H1 (cell line): ENCODE measurements at regions not wholly inside any gene's neighbourhood (a gene's known extent, or its start where the extent isn't known, plus 50 kb on each side); places are given as distances from the start of the nearest gene placed in this dataset.
"Not testable (repeated sequence)": the region's sequence is repeated elsewhere in the genome, so short reads cannot be mapped to it uniquely, and the experiment has no call there.

Experiments used
- CTCF ChIA-PET: fragments of 300-600 bp; sonication (Branson Sonifier 250); formaldehyde crosslinking; loops from one replicate; lab custom pipeline; 2021; ENCODE audit not compliant: partially characterized antibody; lab: Charles Lee
- POLR2A ChIA-PET: fragments of 300-600 bp; sonication (Branson Sonifier 250); formaldehyde crosslinking; loops from one replicate; lab custom pipeline; 2021; ENCODE audit warnings: inconsistent platforms; ENCODE audit not compliant: partially characterized antibody; lab: Charles Lee
- DNase-seq, 2 experiments: peaks; one replicate each; pipeline versions ENCODE4 v3.0.0 to v3.0.0-alpha.2; 2010 to 2022; ENCODE audit warnings: low spot score in 2 of 2, low read depth in 1 of 2, mixed read lengths in 1 of 2
- FAIRE-seq: peaks from 2 replicates; lab custom pipeline; 2011; peaks lifted over from hg19 to GRCh38; lab: Jason Lieb, UNC
- H2AFZ ChIP-seq: 2 replicates; pipeline ENCODE4 v1.8.1; 2012; ENCODE audit warnings: low read length, inconsistent platforms
- H2AK5ac ChIP-seq: 2 replicates; pipeline ENCODE4 v1.6.1; 2013; ENCODE audit warnings: low read depth, low read length
- H2BK120ac ChIP-seq: replicated peaks from 2 replicates; pipeline ENCODE3; 2013; ENCODE audit warnings: low read depth, low read length, inconsistent platforms
- H2BK12ac ChIP-seq: 2 replicates; pipeline ENCODE4 v1.6.1; 2013; ENCODE audit warnings: low read depth, low read length
- H2BK15ac ChIP-seq: 2 replicates; pipeline ENCODE4 v1.6.1; 2013; ENCODE audit warnings: low read length
- H2BK20ac ChIP-seq: 2 replicates; pipeline ENCODE4 v1.6.1; 2013; ENCODE audit warnings: low read length
- H2BK5ac ChIP-seq: 2 replicates; pipeline ENCODE4 v1.6.1; 2013; ENCODE audit warnings: low read depth, low read length
- H3K14ac ChIP-seq: 2 replicates; pipeline ENCODE4 v1.6.1; 2013; ENCODE audit warnings: inconsistent platforms; ENCODE audit not compliant: insufficient read length
- H3K18ac ChIP-seq: 2 replicates; pipeline ENCODE4 v1.6.1; 2013; ENCODE audit warnings: low read length; ENCODE audit errors: extremely low read depth
- H3K23ac ChIP-seq: 2 replicates; pipeline ENCODE4 v1.6.1; 2013; ENCODE audit warnings: inconsistent platforms; ENCODE audit not compliant: insufficient read length
- H3K23me2 ChIP-seq: 2 replicates; pipeline ENCODE4 v1.6.1; 2013; ENCODE audit warnings: low read depth, low read length
- H3K27ac ChIP-seq: 2 replicates; pipeline ENCODE4 v1.6.1; 2011; ENCODE audit warnings: low read depth, low read length, inconsistent platforms
- H3K27me3 ChIP-seq, 4 experiments: replicated peaks in 1 of 4; 1 replicate in 1 of 4; 2 replicates in 3 of 4; pipeline versions ENCODE4 v1.6.1 to v1.8.1; 2011 to 2013; ENCODE audit warnings: low read length in 3 of 4, mild to moderate bottlenecking in 3 of 4, inconsistent platforms in 2 of 4, mixed read lengths in 2 of 4, moderate library complexity in 1 of 4; ENCODE audit not compliant: control insufficient read depth in 3 of 4, insufficient read depth in 3 of 4; ENCODE audit errors: extremely low read depth in 1 of 4
- H3K36me3 ChIP-seq, 4 experiments: 2 replicates each; pipeline versions ENCODE4 v1.6.1 to v1.8.1; 2011 to 2013; ENCODE audit warnings: mild to moderate bottlenecking in 4 of 4, low read length in 3 of 4, moderate library complexity in 2 of 4, control low read depth in 1 of 4, inconsistent platforms in 1 of 4; ENCODE audit not compliant: insufficient read depth in 4 of 4, control insufficient read depth in 2 of 4
- H3K4ac ChIP-seq: replicated peaks from 2 replicates; pipeline ENCODE3; 2013; ENCODE audit warnings: low read length, low read depth, mixed read lengths, inconsistent platforms; ENCODE audit not compliant: insufficient read length
- H3K4me1 ChIP-seq, 4 experiments: replicated peaks in 1 of 4; 1 replicate in 1 of 4; 2 replicates in 3 of 4; pipeline versions ENCODE4 v1.6.1 to v1.8.1; 2011 to 2013; ENCODE audit warnings: low read length in 3 of 4, inconsistent platforms in 2 of 4, mixed read lengths in 1 of 4; ENCODE audit not compliant: insufficient read depth in 4 of 4, control insufficient read depth in 3 of 4
- H3K4me2 ChIP-seq, 2 experiments: 2 replicates each; pipeline versions ENCODE4 v1.6.1 to v1.8.1; 2011 to 2013; ENCODE audit warnings: low read depth in 2 of 2, low read length in 2 of 2, control low read depth in 1 of 2, inconsistent platforms in 1 of 2, mild to moderate bottlenecking in 1 of 2; ENCODE audit not compliant: insufficient read depth in 1 of 2
- H3K4me3 ChIP-seq, 4 experiments: fragments of 200-600, 300-600 bp in 1 of 4; sonication (generic), shearing (Covaris generic), sonication (Bioruptor Twin) in 1 of 4; 2 replicates each; pipeline versions ENCODE4 v1.5.1 to v1.8.1; 2011 to 2016; ENCODE audit warnings: low read length in 4 of 4, low read depth in 3 of 4, control low read depth in 2 of 4, inconsistent platforms in 2 of 4, mild to moderate bottlenecking in 2 of 4, mixed read lengths in 1 of 4, moderate library complexity in 1 of 4; ENCODE audit not compliant: insufficient read depth in 2 of 4; ENCODE audit errors: extremely low read depth in 1 of 4
- H3K56ac ChIP-seq: replicated peaks from 2 replicates; pipeline ENCODE3; 2013; ENCODE audit warnings: low read depth, mild to moderate bottlenecking, mixed read lengths, low read length, inconsistent platforms; ENCODE audit not compliant: insufficient read length
- H3K79me1 ChIP-seq: 2 replicates; pipeline ENCODE4 v1.6.1; 2013; ENCODE audit warnings: low read depth, low read length, control low read depth
- H3K79me2 ChIP-seq, 2 experiments: 2 replicates each; pipeline versions ENCODE4 v1.6.1 to v1.8.1; 2012 to 2013; ENCODE audit warnings: low read length in 2 of 2, mild to moderate bottlenecking in 2 of 2, inconsistent platforms in 1 of 2; ENCODE audit not compliant: insufficient read depth in 2 of 2, control insufficient read depth in 1 of 2
- H3K9ac ChIP-seq, 4 experiments: replicated peaks in 1 of 4; 1 replicate in 1 of 4; 2 replicates in 3 of 4; pipeline versions ENCODE4 v1.6.1 to v1.8.1; 2011 to 2013; ENCODE audit warnings: low read depth in 3 of 4, low read length in 3 of 4, control low read depth in 2 of 4, mild to moderate bottlenecking in 2 of 4, moderate library complexity in 2 of 4, inconsistent platforms in 1 of 4; ENCODE audit errors: extremely low read depth in 1 of 4
- H3K9me3 ChIP-seq, 2 experiments: 2 replicates each; pipeline versions ENCODE4 v1.6.1 to v1.8.1; 2012 to 2013; ENCODE audit warnings: mild to moderate bottlenecking in 2 of 2, moderate library complexity in 2 of 2, control low read depth in 1 of 2, inconsistent platforms in 1 of 2, low read depth in 1 of 2, low read length in 1 of 2, mixed read lengths in 1 of 2; ENCODE audit not compliant: insufficient read depth in 2 of 2
- H4K20me1 ChIP-seq, 2 experiments: replicated peaks in 1 of 2; 2 replicates each; pipeline versions ENCODE3 to v1.8.1; 2011 to 2013; ENCODE audit warnings: inconsistent platforms in 2 of 2, low read length in 2 of 2, mild to moderate bottlenecking in 1 of 2; ENCODE audit not compliant: insufficient read depth in 2 of 2, control insufficient read depth in 1 of 2
- H4K5ac ChIP-seq: 2 replicates; pipeline ENCODE4 v1.6.1; 2013; ENCODE audit warnings: low read length, low read depth, mixed read lengths, inconsistent platforms; ENCODE audit not compliant: insufficient read length
- H4K8ac ChIP-seq: 2 replicates; pipeline ENCODE4 v1.8.0; 2013; ENCODE audit warnings: mild to moderate bottlenecking, moderate library complexity, low read length, inconsistent platforms; ENCODE audit not compliant: insufficient read depth; ENCODE audit errors: extremely low read depth
- H4K91ac ChIP-seq: replicated peaks from 2 replicates; pipeline ENCODE3; 2013; ENCODE audit warnings: low read length, mixed read lengths, inconsistent platforms; ENCODE audit not compliant: insufficient read length
- WGBS, 2 experiments: shearing (Covaris generic) in 1 of 2; methylation state at CpG; one replicate each; pipeline versions ENCODE4 v1.1.6 to v1.1.7; 2013 to 2015; ENCODE audit warnings: low lambda C conversion rate in 2 of 2, mixed read lengths in 2 of 2, inconsistent platforms in 1 of 2, low coverage in 1 of 2, missing lambda C conversion rate in 1 of 2; ENCODE audit not compliant: insufficient replicate concordance in 2 of 2, insufficient coverage in 1 of 2, insufficient read length in 1 of 2; ENCODE audit errors: extremely low coverage in 1 of 2, missing lambda C conversion rate in 1 of 2; 5-methylcytosine and 5-hydroxymethylcytosine counted together

- H4K8ac ChIP-seq, H4K20me1 ChIP-seq, H2BK5ac ChIP-seq, H3K4me2 ChIP-seq, H4K5ac ChIP-seq, H3K27ac ChIP-seq, POLR2A ChIA-PET, H3K4me3 ChIP-seq, H3K18ac ChIP-seq, H3K79me1 ChIP-seq, H4K91ac ChIP-seq, CTCF ChIA-PET, H2AK5ac ChIP-seq, H3K23ac ChIP-seq, H2BK12ac ChIP-seq, FAIRE-seq, DNase-seq, H3K56ac ChIP-seq, H2AFZ ChIP-seq, H3K14ac ChIP-seq, H3K23me2 ChIP-seq, H3K27me3 ChIP-seq, H3K79me2 ChIP-seq, H3K9me3 ChIP-seq, H2BK15ac ChIP-seq, H3K4me1 ChIP-seq, H3K4ac ChIP-seq, H3K9ac ChIP-seq, H2BK120ac ChIP-seq, H3K36me3 ChIP-seq: not testable (repeated sequence)
- 92% methylated on average over 5 of the region's 5 CpGs; no CpG with 5 or more reads in 1 of the 2 experiments for WGBS, 2 experiments
- peak overlapping the region; percentile 61; the same call in 1 of the 2 replicates for H2BK20ac ChIP-seq
Measured at GRCh38 chr2:87494846-87495245, 253.0 kb upstream of the PLGLB2 start.

- H3K27me3 ChIP-seq, H4K91ac ChIP-seq, H3K18ac ChIP-seq, FAIRE-seq, H3K23me2 ChIP-seq, H2BK15ac ChIP-seq, POLR2A ChIA-PET, H3K14ac ChIP-seq, H2AFZ ChIP-seq, H3K9me3 ChIP-seq, H3K23ac ChIP-seq, H3K4me1 ChIP-seq, H3K36me3 ChIP-seq, H3K79me1 ChIP-seq, H2AK5ac ChIP-seq, H3K4me3 ChIP-seq, H2BK120ac ChIP-seq, H3K56ac ChIP-seq, CTCF ChIA-PET, H4K8ac ChIP-seq, H3K4me2 ChIP-seq, H3K79me2 ChIP-seq, H4K5ac ChIP-seq, H3K9ac ChIP-seq, H2BK12ac ChIP-seq, H2BK5ac ChIP-seq, H4K20me1 ChIP-seq, H2BK20ac ChIP-seq, H3K4ac ChIP-seq: not testable (repeated sequence)
- H3K27ac ChIP-seq, result peak overlapping the region; percentile 52; the same call in 1 of the 2 replicates
- WGBS, 2 experiments, result 92% methylated on average over 3 of the region's 5 CpGs; no CpG with 5 or more reads in 1 of the 2 experiments
- peak in 1 of 2 experiments; percentile 33 for DNase-seq
Measured at GRCh38 chr2:87495455-87495854, 252.4 kb upstream of the PLGLB2 start.
